ENCODE measurements at regions not wholly inside any gene's neighbourhood (a gene's known extent, or its start where the extent isn't known, plus 50 kb on each side); places are given as distances from the start of the nearest gene placed in this dataset.

DNA sequence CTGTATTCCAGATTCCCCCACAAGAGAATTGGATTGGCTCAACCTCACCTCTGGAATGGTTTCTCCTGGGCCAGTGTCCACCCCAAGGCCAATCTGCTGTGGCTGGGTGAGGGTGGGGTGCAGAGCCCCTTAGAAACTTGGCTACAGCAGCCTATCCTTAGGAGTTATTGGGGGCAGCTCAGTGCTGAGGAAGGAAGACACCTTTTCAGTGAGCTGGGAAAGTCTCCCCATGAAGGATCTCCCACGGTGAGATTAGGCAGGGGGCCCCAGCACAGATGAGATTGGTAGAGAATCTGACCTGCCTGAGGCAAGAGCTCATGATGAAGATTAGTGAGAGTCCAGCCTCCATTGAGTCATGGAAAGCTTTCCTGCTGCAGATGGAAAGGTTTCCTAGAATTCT, 78.4 kb downstream of the CCDC185 start:
- Mint-ChIP-seq H3K4me3 (no peak overlapping the region), H3K27me3 (peaks cover 15% of the 10 kb centered on the region), H3K9me3 (no peaks in the 10 kb centered on the region), H3K36me3 (ENCODE audit: low read depth) (no peaks in the 10 kb centered on the region), H3K4me1 (ENCODE audit: low read depth) (no peaks in the 10 kb centered on the region), H3K27ac (no peak overlapping the region)
- DNase-seq (no peak), ATAC-seq (ENCODE audit: poor library complexity) (no peak)
- no peaks in the 10 kb centered on the region for H3K4me1 ChIP-seq (ENCODE audit: insufficient read depth, low read length)
- H3K27me3 ChIP-seq (ENCODE audit: control insufficient read depth in 1 of 2, insufficient read depth in 2 of 2, low read length in 2 of 2) = no peaks in the 10 kb centered on the region
- H3K9me3 ChIP-seq (ENCODE audit: control insufficient read depth in 1 of 2, insufficient read depth in 1 of 2, low read length in 2 of 2) = no peaks in the 10 kb centered on the region
- POLR2A ChIA-PET = no interaction called here
- CTCF ChIA-PET = no interaction called here
- no peaks in the 10 kb centered on the region for H3K36me3 ChIP-seq (ENCODE audit: insufficient read depth, low read length)
- no peak overlapping the region for H3K4me3 ChIP-seq (ENCODE audit: low read length)
- no peak overlapping the region for H3K27ac ChIP-seq (ENCODE audit: low read depth in 1 of 2, low read length in 2 of 2)
- TF ChIP-seq, protein P1, sequence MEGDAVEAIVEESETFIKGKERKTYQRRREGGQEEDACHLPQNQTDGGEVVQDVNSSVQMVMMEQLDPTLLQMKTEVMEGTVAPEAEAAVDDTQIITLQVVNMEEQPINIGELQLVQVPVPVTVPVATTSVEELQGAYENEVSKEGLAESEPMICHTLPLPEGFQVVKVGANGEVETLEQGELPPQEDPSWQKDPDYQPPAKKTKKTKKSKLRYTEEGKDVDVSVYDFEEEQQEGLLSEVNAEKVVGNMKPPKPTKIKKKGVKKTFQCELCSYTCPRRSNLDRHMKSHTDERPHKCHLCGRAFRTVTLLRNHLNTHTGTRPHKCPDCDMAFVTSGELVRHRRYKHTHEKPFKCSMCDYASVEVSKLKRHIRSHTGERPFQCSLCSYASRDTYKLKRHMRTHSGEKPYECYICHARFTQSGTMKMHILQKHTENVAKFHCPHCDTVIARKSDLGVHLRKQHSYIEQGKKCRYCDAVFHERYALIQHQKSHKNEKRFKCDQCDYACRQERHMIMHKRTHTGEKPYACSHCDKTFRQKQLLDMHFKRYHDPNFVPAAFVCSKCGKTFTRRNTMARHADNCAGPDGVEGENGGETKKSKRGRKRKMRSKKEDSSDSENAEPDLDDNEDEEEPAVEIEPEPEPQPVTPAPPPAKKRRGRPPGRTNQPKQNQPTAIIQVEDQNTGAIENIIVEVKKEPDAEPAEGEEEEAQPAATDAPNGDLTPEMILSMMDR (IDR thresholded peaks at IDR 0.05) = no peak
- intact Hi-C loops (cut with DNase I, micrococcal nuclease) = no loop called here

DNA sequence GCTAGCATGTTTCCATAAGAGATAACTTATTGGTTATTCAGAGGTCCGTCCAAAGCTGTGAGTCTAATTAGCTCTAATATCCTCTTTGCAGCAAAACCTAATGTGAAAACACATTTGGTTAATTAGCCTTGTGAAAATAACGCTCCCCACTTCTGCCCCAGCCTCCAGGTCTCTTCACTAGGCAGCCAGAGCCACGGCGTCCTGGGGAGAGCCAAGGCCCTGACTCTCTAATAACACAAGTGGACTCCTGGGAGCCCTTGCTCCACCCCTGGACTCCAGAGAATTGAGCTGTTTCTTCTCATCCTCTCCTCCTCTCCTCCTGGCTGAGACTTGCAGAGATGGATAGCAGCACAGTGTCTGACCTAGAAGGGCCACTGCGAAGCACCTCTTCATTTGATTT, 78.8 kb downstream of the CCDC185 start:
- no peaks in the 10 kb centered on the region for H3K36me3 Mint-ChIP-seq (ENCODE audit: low read depth)
- peaks cover 20% of the 10 kb centered on the region for H3K27me3 Mint-ChIP-seq
- Histone ChIP-seq H3K36me3 (ENCODE audit: insufficient read depth, low read length) (no peaks in the 10 kb centered on the region), H3K27me3 (ENCODE audit: control insufficient read depth in 1 of 2, insufficient read depth in 2 of 2, low read length in 2 of 2) (no peaks in the 10 kb centered on the region), H3K4me1 (ENCODE audit: insufficient read depth, low read length) (no peaks in the 10 kb centered on the region), H3K27ac (ENCODE audit: low read depth in 1 of 2, low read length in 2 of 2) (no peak overlapping the region), H3K4me3 (ENCODE audit: low read length) (no peak overlapping the region), H3K9me3 (ENCODE audit: control insufficient read depth in 1 of 2, insufficient read depth in 1 of 2, low read length in 2 of 2) (no peaks in the 10 kb centered on the region)
- POLR2A ChIA-PET = no interaction called here
- no peak overlapping the region for H3K4me3 Mint-ChIP-seq
- H3K27ac Mint-ChIP-seq = no peak overlapping the region
- no peaks in the 10 kb centered on the region for H3K9me3 Mint-ChIP-seq
- DNase-seq (no peak), ATAC-seq (ENCODE audit: poor library complexity) (no peak)
- H3K4me1 Mint-ChIP-seq (ENCODE audit: low read depth) = no peaks in the 10 kb centered on the region
- TF ChIP-seq, protein P1 (IDR thresholded peaks at IDR 0.05) = no peak
- CTCF ChIA-PET = no interaction called here
- intact Hi-C loops (cut with DNase I, micrococcal nuclease) = no loop called here

DNA sequence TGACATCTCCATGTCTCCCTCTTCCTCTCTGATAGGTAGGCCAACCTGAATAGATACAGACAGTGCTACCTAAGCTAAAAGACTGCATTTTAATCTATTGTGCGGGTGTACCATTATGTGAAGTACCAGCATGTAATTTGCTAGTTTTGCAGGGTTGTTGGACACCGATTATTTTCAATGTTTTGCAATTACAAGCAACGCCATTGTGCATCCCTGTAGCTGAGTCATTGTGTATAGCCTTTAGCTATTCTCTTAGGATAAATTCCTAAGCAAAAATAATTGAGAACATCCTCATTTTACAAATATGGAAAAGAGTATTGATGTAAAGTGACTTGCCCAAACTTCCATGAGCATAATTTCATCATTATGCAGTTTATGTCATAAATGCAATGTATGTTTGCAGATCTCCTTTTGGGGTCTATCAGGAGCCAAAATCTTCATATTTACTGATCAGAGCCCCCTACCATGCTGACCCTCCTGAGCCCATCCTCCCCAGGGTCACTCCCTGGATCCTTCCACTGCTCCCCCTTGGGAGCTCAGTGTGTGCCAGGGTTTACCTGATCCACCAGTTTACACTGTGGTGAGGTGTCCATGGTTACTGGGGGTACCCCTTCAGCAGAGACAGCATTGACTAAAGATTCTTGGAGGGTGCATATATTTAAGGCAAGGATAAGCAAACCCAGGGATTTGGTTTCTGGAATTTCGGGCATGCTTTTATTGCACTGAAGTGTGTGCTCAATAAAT, 80.6 kb downstream of the CCDC185 start:
- no peak overlapping the region for H3K27ac ChIP-seq (ENCODE audit: low read depth in 1 of 2, low read length in 2 of 2)
- intact Hi-C loops (cut with DNase I, micrococcal nuclease) = no loop called here
- peaks cover 34% of the 10 kb centered on the region for H3K27me3 Mint-ChIP-seq
- no peaks in the 10 kb centered on the region for H3K36me3 ChIP-seq (ENCODE audit: insufficient read depth, low read length)
- no peaks in the 10 kb centered on the region for H3K9me3 Mint-ChIP-seq
- TF ChIP-seq, protein P1 (IDR thresholded peaks at IDR 0.05) = no peak
- no peaks in the 10 kb centered on the region for H3K9me3 ChIP-seq (ENCODE audit: control insufficient read depth in 1 of 2, insufficient read depth in 1 of 2, low read length in 2 of 2)
- no peaks in the 10 kb centered on the region for H3K36me3 Mint-ChIP-seq (ENCODE audit: low read depth)
- CTCF ChIA-PET = no interaction called here
- ATAC-seq (ENCODE audit: poor library complexity) = no peak
- H3K4me3 Mint-ChIP-seq = no peak overlapping the region
- H3K27me3 ChIP-seq (ENCODE audit: control insufficient read depth in 1 of 2, insufficient read depth in 2 of 2, low read length in 2 of 2) = peaks cover 0 to 4% of the 10 kb centered on the region in 2 experiments
- H3K4me1 Mint-ChIP-seq (ENCODE audit: low read depth) = no peaks in the 10 kb centered on the region
- POLR2A ChIA-PET = no interaction called here
- H3K4me3 ChIP-seq (ENCODE audit: low read length) = no peak overlapping the region
- H3K27ac Mint-ChIP-seq = no peak overlapping the region
- no peaks in the 10 kb centered on the region for H3K4me1 ChIP-seq (ENCODE audit: insufficient read depth, low read length)
- no peak for DNase-seq
